PC-3 (cell line): ENCODE measurements at regions not wholly inside any gene's neighbourhood (a gene's known extent, or its start where the extent isn't known, plus 50 kb on each side); places are given as distances from the start of the nearest gene placed in this dataset.

ENCODE experiments used
- ATAC-seq: fragments of 200-7000 bp; cut with Tn5 transposase; 2 replicates; pipeline ENCODE4 v1.9.1; 2020; ENCODE audit warnings: mild to moderate bottlenecking, moderate library complexity
- BruUV-seq: library from RNA; stranded (reverse); fragments of 400-500 nt; replicated peaks from 2 replicates; lab custom pipeline; 2021; lab: Mats Ljungman, UMichigan
- CTCF ChIA-PET: fragments of 300-600 bp; sonication (Branson Sonifier 250); formaldehyde crosslinking; loops from one replicate; lab custom pipeline; 2022; ENCODE audit warnings: antibody characterized with exemption; lab: Charles Lee
- POLR2A ChIA-PET: fragments of 300-600 bp; sonication (Branson Sonifier 250); formaldehyde crosslinking; loops from one replicate; lab custom pipeline; 2022; ENCODE audit warnings: antibody characterized with exemption; ENCODE audit not compliant: unreplicated experiment; lab: Charles Lee
- DNase-seq: peaks from one replicate; pipeline ENCODE4 v3.0.0-alpha.2; 2015
- H2AFZ ChIP-seq: fragments of 300-600 bp; sonication (generic); 2 replicates; pipeline ENCODE4 v1.6.0; 2016; ENCODE audit warnings: antibody characterized with exemption, low read length
- H3F3A ChIP-seq: fragments of 300-600 bp; sonication (generic); one replicate; pipeline ENCODE4 v1.6.0; 2017; ENCODE audit warnings: antibody characterized with exemption, low read length, control low read depth, mild to moderate bottlenecking; ENCODE audit not compliant: unreplicated experiment
- H3K27ac ChIP-seq: fragments of 300-600 bp; sonication (generic); 2 replicates; pipeline ENCODE4 v1.5.1; 2016; ENCODE audit warnings: mild to moderate bottlenecking, low read length
- H3K27me3 ChIP-seq: fragments of 300-600 bp; sonication (generic); 2 replicates; pipeline ENCODE4 v1.6.1; 2016; ENCODE audit warnings: low read length, mixed read lengths
- H3K36me3 ChIP-seq: fragments of 300-600 bp; sonication (generic); 2 replicates; pipeline ENCODE4 v1.6.1; 2016; ENCODE audit warnings: low read depth, mixed run types, low read length, mixed read lengths
- H3K4me1 ChIP-seq: fragments of 300-600 bp; sonication (generic); 2 replicates; pipeline ENCODE4 v1.5.1; 2016; ENCODE audit warnings: low read length; ENCODE audit not compliant: insufficient read depth
- H3K4me2 ChIP-seq: fragments of 300-600 bp; sonication (generic); 2 replicates; pipeline ENCODE4 v1.6.0; 2016; ENCODE audit warnings: low read length
- H3K4me3 ChIP-seq: fragments of 300-600 bp; sonication (generic); 2 replicates; pipeline ENCODE4 v1.5.1; 2016; ENCODE audit warnings: mild to moderate bottlenecking, low read length, mixed read lengths
- H3K79me2 ChIP-seq: fragments of 300-600 bp; sonication (generic); 2 replicates; pipeline ENCODE4 v1.6.1; 2017; ENCODE audit warnings: low read length, mixed read lengths
- H3K9ac ChIP-seq: fragments of 300-600 bp; sonication (generic); 2 replicates; pipeline ENCODE4 v1.6.0; 2016; ENCODE audit warnings: mild to moderate bottlenecking, low read length
- H3K9me2 ChIP-seq: fragments of 300-600 bp; sonication (generic); replicated peaks from 2 replicates; pipeline ENCODE4 v1.6.1; 2016; ENCODE audit warnings: mixed run types, low read length, mixed read lengths
- H3K9me3 ChIP-seq: fragments of 300-600 bp; sonication (generic); 2 replicates; pipeline ENCODE4 v1.6.1; 2016; ENCODE audit warnings: low read length, mixed read lengths
- H4K20me1 ChIP-seq: fragments of 300-600 bp; sonication (generic); 2 replicates; pipeline ENCODE4 v1.6.1; 2016; ENCODE audit warnings: low read length, mixed read lengths
- EZH2 ChIP-seq: fragments of 300-600 bp; sonication (generic); IDR thresholded peaks from one replicate; pipeline ENCODE4 v1.6.1; 2017; ENCODE audit warnings: antibody characterized with exemption, mild to moderate bottlenecking, low read length; ENCODE audit not compliant: unreplicated experiment
- EZH2phosphoT487 ChIP-seq: fragments of 300-600 bp; sonication (generic); IDR thresholded peaks from 2 replicates; pipeline ENCODE4 v1.6.1; 2018; ENCODE audit warnings: mild to moderate bottlenecking, antibody characterized with exemption, low read length, borderline replicate concordance
- intact Hi-C: fragments of 100-400 bp; cut with micrococcal nuclease; formaldehyde crosslinking; loops from 2 replicates; pipeline ENCODE4 v1.9.0; 2023
- TF ChIP-seq, protein P1 (sequence below): fragments of 300-600 bp; sonication (generic); conservative IDR thresholded peaks from 2 replicates; pipeline ENCODE4 v1.5.1; 2017; ENCODE audit warnings: antibody characterized with exemption, low read depth, mild to moderate bottlenecking, low read length

- Histone ChIP-seq H3K79me2 (no peaks in the 10 kb centered on the region), H3F3A (no peaks in the 10 kb centered on the region), H3K9me2 (no peaks in the 10 kb centered on the region), H3K4me1 (peaks cover 36% of the 10 kb centered on the region), H3K4me3 (peak overlapping the region; percentile 41), H3K9me3 (no peaks in the 10 kb centered on the region; the same call in 1 of the 2 replicates), H2AFZ (peak overlapping the region; percentile 68), H3K27me3 (no peaks in the 10 kb centered on the region), H3K27ac (peak overlapping the region; percentile 76), H3K9ac (peak overlapping the region; percentile 47), H4K20me1 (no peaks in the 10 kb centered on the region), H3K4me2 (peak overlapping the region; percentile 85), H3K36me3 (no peaks in the 10 kb centered on the region)
- POLR2A ChIA-PET: interaction anchor here (0.5 to 0.8 kb wide), 5 partner anchors 8 to 196 kb away, joined by 3 to 5 read pairs (median 3); no protein-coding TSS in a partner anchor
- peak; percentile 84 for DNase-seq
- intact Hi-C loops: no loop called here
- TF ChIP-seq EZH2phosphoT487 (no peak), EZH2 (no peak)
- TF ChIP-seq, protein P1, sequence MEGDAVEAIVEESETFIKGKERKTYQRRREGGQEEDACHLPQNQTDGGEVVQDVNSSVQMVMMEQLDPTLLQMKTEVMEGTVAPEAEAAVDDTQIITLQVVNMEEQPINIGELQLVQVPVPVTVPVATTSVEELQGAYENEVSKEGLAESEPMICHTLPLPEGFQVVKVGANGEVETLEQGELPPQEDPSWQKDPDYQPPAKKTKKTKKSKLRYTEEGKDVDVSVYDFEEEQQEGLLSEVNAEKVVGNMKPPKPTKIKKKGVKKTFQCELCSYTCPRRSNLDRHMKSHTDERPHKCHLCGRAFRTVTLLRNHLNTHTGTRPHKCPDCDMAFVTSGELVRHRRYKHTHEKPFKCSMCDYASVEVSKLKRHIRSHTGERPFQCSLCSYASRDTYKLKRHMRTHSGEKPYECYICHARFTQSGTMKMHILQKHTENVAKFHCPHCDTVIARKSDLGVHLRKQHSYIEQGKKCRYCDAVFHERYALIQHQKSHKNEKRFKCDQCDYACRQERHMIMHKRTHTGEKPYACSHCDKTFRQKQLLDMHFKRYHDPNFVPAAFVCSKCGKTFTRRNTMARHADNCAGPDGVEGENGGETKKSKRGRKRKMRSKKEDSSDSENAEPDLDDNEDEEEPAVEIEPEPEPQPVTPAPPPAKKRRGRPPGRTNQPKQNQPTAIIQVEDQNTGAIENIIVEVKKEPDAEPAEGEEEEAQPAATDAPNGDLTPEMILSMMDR: no peak
- no TSS peak for BruUV-seq
- peak; percentile 96 for ATAC-seq
- CTCF ChIA-PET: interaction anchor here (0.7 to 1.6 kb wide), 3 partner anchors 9 to 28 kb away, joined by 3 to 4 read pairs (median 4); no protein-coding TSS in a partner anchor
Observed at GRCh38 chr15:66931768-66932633, 133.4 kb upstream of the SMAD3 start.

GRCh38 chr15:66932634-66933024 is 132.8 kb upstream of the SMAD3 start:
- DNase-seq (no peak), ATAC-seq (no peak)
- Histone ChIP-seq H3K9me3 (no peaks in the 10 kb centered on the region; the same call in 1 of the 2 replicates), H3K4me3 (peak overlapping the region; percentile 41; the same call in 1 of the 2 replicates), H4K20me1 (no peaks in the 10 kb centered on the region), H3K27ac (peak overlapping the region; percentile 76), H3K4me1 (peaks cover 34% of the 10 kb centered on the region), H3K4me2 (peak overlapping the region; percentile 85), H3K27me3 (no peaks in the 10 kb centered on the region), H2AFZ (no peak overlapping the region), H3K79me2 (no peaks in the 10 kb centered on the region), H3K9ac (peak overlapping the region; percentile 47), H3F3A (no peaks in the 10 kb centered on the region), H3K9me2 (no peaks in the 10 kb centered on the region), H3K36me3 (no peaks in the 10 kb centered on the region)
- BruUV-seq: no TSS peak
- TF ChIP-seq, protein P1: no peak
- TF ChIP-seq EZH2 (no peak), EZH2phosphoT487 (no peak)
- intact Hi-C loops: no loop called here
- ChIA-PET CTCF (no interaction called here), POLR2A (interaction anchor here (0.8 kb wide), 1 partner anchor 7 kb away, joined by 3 read pairs; no protein-coding TSS in a partner anchor)
